K562 (cell line): ENCODE measurements at regions not wholly inside any gene's neighbourhood (a gene's known extent, or its start where the extent isn't known, plus 50 kb on each side); places are given as distances from the start of the nearest gene placed in this dataset.
A peak's percentile ranks its signal among the peaks of the same experiment; 100 is the strongest.
"Not testable (repeated sequence)": the region's sequence is repeated elsewhere in the genome, so short reads cannot be mapped to it uniquely, and the experiment has no call there.

ENCODE experiments used
- ATAC-seq: fragments of 200-7000 bp; cut with Tn5 transposase; 3 replicates; pipeline ENCODE4 v1.9.1; 2020; ENCODE audit warnings: moderate library complexity
- BruUV-seq: library from RNA; stranded (reverse); fragments of 400-500 nt; replicated peaks from 2 replicates; lab custom pipeline; 2021; lab: Mats Ljungman, UMichigan
- CTCF ChIA-PET: fragments of 300-600 bp; formaldehyde crosslinking; extraction: SDS; loops from one replicate; lab custom pipeline; 2021; ENCODE audit warnings: low intra/inter-chr PET ratio; lab: Yijun Ruan, JAX
- POLR2A ChIA-PET: fragments of 300-600, 350-650 bp; sonication (Branson Sonifier 250); formaldehyde crosslinking; extraction: SDS; loops from one replicate; lab custom pipeline; 2021; ENCODE audit warnings: antibody characterized with exemption, inconsistent platforms; lab: Yijun Ruan, JAX
- DNase-seq, 4 experiments: peaks; one replicate each; pipeline versions ENCODE4 v3.0.0 to v3.0.0-alpha.2; 2011 to 2018; ENCODE audit warnings: low spot score in 3 of 4, mixed read lengths in 3 of 4; ENCODE audit errors: extremely low read depth in 1 of 4
- FAIRE-seq: peaks from 2 replicates; lab custom pipeline; 2011; peaks lifted over from hg19 to GRCh38; lab: Jason Lieb, UNC
- H2AFZ ChIP-seq: 2 replicates; pipeline ENCODE4 v1.6.0; 2011; ENCODE audit warnings: low read depth, low read length, control low read depth, inconsistent platforms
- H3K27ac ChIP-seq: fragments of 200-600 bp; 3 replicates; pipeline ENCODE4 v1.8.0; 2011; ENCODE audit warnings: low read depth, mild to moderate bottlenecking, control low read depth, inconsistent platforms, low read length, moderate library complexity, mixed read lengths; ENCODE audit errors: extremely low read depth
- H3K27me3 ChIP-seq, 2 experiments: fragments of 300-600 bp in 1 of 2; 2 replicates in 1 of 2; 3 replicates in 1 of 2; pipeline versions ENCODE4 v1.6.0 to v1.8.0; 2011; ENCODE audit warnings: inconsistent platforms in 2 of 2, low read length in 2 of 2, mild to moderate bottlenecking in 1 of 2, mixed read lengths in 1 of 2, moderate library complexity in 1 of 2; ENCODE audit not compliant: control insufficient read depth in 2 of 2, insufficient read depth in 2 of 2
- H3K36me3 ChIP-seq: fragments of 300-600 bp; 3 replicates; pipeline ENCODE4 v1.8.0; 2011; ENCODE audit warnings: mild to moderate bottlenecking, low read length, inconsistent platforms; ENCODE audit not compliant: control insufficient read depth, insufficient read depth
- H3K4me1 ChIP-seq, 2 experiments: fragments of 200-600 bp in 1 of 2; replicated peaks in 1 of 2; 2 replicates in 1 of 2; 3 replicates in 1 of 2; pipeline versions ENCODE4 v1.5.1 to v1.8.0; 2011; ENCODE audit warnings: inconsistent platforms in 2 of 2, low read length in 2 of 2, mild to moderate bottlenecking in 1 of 2, mixed read lengths in 1 of 2, moderate library complexity in 1 of 2; ENCODE audit not compliant: control insufficient read depth in 2 of 2, insufficient read depth in 2 of 2
- H3K4me2 ChIP-seq: 2 replicates; pipeline ENCODE4 v1.6.1; 2011; ENCODE audit warnings: low read length, control low read depth, inconsistent platforms, mixed read lengths; ENCODE audit not compliant: insufficient read depth
- H3K4me3 ChIP-seq: fragments of 200-600 bp; sonication (generic), shearing (Covaris generic); 2 replicates; pipeline ENCODE4 v1.5.1; 2016; ENCODE audit warnings: control low read depth, inconsistent platforms
- H3K79me2 ChIP-seq: fragments of 200-600 bp; 3 replicates; pipeline ENCODE4 v1.8.0; 2011; ENCODE audit warnings: low read length, inconsistent platforms; ENCODE audit not compliant: control insufficient read depth, insufficient read depth
- H3K9ac ChIP-seq, 2 experiments: 2 replicates each; pipeline versions ENCODE4 v1.6.0 to v1.6.1; 2011; ENCODE audit warnings: low read depth in 2 of 2, low read length in 2 of 2, control low read depth in 1 of 2, inconsistent platforms in 1 of 2, mild to moderate bottlenecking in 1 of 2, mixed read lengths in 1 of 2; ENCODE audit not compliant: insufficient read depth in 1 of 2
- H3K9me1 ChIP-seq: one replicate; pipeline ENCODE4 v1.6.0; 2011; ENCODE audit warnings: inconsistent platforms, mild to moderate bottlenecking, low read length, moderate library complexity; ENCODE audit not compliant: control insufficient read depth, insufficient read depth
- H3K9me3 ChIP-seq: replicated peaks from 2 replicates; pipeline ENCODE4 v1.5.1; 2011; ENCODE audit warnings: low read depth, low read length, inconsistent platforms; ENCODE audit not compliant: control insufficient read depth, insufficient read depth
- H4K20me1 ChIP-seq: replicated peaks from 2 replicates; pipeline ENCODE4 v1.6.1; 2011; ENCODE audit warnings: low read length, inconsistent platforms, mixed read lengths; ENCODE audit not compliant: control insufficient read depth, insufficient read depth
- CBX3 ChIP-seq, 2 experiments: IDR thresholded peaks; 1 replicate in 1 of 2; 2 replicates in 1 of 2; pipeline ENCODE4 v1.6.1; 2012; ENCODE audit warnings: inconsistent platforms in 2 of 2, low read length in 2 of 2, borderline replicate concordance in 1 of 2, control low read depth in 1 of 2
- MEIS2 ChIP-seq: fragments of 450-650 bp; IDR thresholded peaks from 2 replicates; pipeline ENCODE4 v1.6.1; 2014; ENCODE audit warnings: mild to moderate bottlenecking; ENCODE audit not compliant: partially characterized antibody
- PRMT5 ChIP-seq: sonication (generic); formaldehyde crosslinking; IDR thresholded peaks from 2 replicates; pipeline ENCODE4 v1.5.0; 2020; ENCODE audit warnings: missing genetic modification reagents
- SMAD3 ChIP-seq: fragments of 450-650 bp; formaldehyde crosslinking; conservative IDR thresholded peaks from 2 replicates; pipeline ENCODE4 v1.4.0; 2020; ENCODE audit warnings: mild to moderate bottlenecking
- STAG1 ChIP-seq: sonication (generic); formaldehyde crosslinking; IDR thresholded peaks from 2 replicates; pipeline ENCODE4 v1.5.0; 2020; ENCODE audit warnings: missing genetic modification reagents, borderline replicate concordance
- TCF7 ChIP-seq: sonication (generic); IDR thresholded peaks from 2 replicates; pipeline ENCODE4 v1.6.1; 2016; ENCODE audit warnings: antibody characterized with exemption, borderline replicate concordance
- ZFP30 ChIP-seq: fragments of 250-450 bp; sonication (Bioruptor Pico); IDR thresholded peaks from 2 replicates; pipeline ENCODE4 v1.8.0; 2022; ENCODE audit warnings: moderate library complexity, mild to moderate bottlenecking, inconsistent platforms, borderline replicate concordance
- ZNF717 ChIP-seq: fragments of 250-450 bp; sonication (Bioruptor Pico); IDR thresholded peaks from 2 replicates; pipeline ENCODE4 v1.5.0; 2021
- WGBS: fragments of 100-300 bp; shearing (Covaris generic); methylation state at CpG from one replicate; pipeline ENCODE4 v1.1.6; 2016; ENCODE audit warnings: low coverage, mixed read lengths; ENCODE audit not compliant: insufficient coverage; ENCODE audit errors: missing lambda C conversion rate; 5-methylcytosine and 5-hydroxymethylcytosine counted together
- in situ Hi-C: fragments of 300-500 bp; cut with MboI; formaldehyde crosslinking; loops from 4 replicates; pipeline ENCODE4 v1.15.0; 2018; ENCODE audit warnings: inconsistent platforms, mixed read lengths
- intact Hi-C: fragments of 100-400 bp; cut with micrococcal nuclease; formaldehyde crosslinking; loops from 2 replicates; pipeline ENCODE4 v1.14.2; 2022
- TF ChIP-seq, protein P1 (sequence below): sonication (generic); formaldehyde crosslinking; IDR thresholded peaks from 2 replicates; pipeline ENCODE4 v1.4.0; 2020; ENCODE audit warnings: mild to moderate bottlenecking, missing genetic modification reagents
- TF ChIP-seq, protein P2 (sequence below): fragments of 250-450 bp; sonication (Bioruptor Pico); IDR thresholded peaks from 2 replicates; pipeline ENCODE4 v1.9.0; 2021; ENCODE audit warnings: mild to moderate bottlenecking
- TF ChIP-seq, protein P3 (sequence below): fragments of 450-650 bp; conservative IDR thresholded peaks from 2 replicates; pipeline ENCODE4 v1.6.1; 2016; ENCODE audit warnings: missing genetic modification characterization, low read depth, mild to moderate bottlenecking, control low read depth, missing compliant biosample characterization

DNA sequence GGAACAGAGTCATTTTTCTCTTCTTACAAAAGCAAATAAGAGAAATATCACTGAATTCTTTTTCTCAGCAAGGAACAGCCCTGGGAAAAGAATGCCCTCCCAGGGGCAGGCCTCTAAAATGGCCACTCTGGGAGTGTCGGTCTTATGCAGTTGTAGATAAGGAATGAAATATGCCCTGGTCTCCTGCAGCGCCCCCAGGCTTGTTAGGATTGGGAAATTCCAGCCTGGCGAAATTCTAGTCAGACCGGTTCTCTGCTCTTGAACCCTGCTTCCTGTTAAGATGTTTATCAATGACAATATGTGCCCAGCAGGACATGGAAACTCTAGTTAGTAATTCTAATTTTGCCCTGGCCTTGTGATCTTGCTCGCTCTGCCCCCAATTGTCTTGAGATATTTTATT lies 75.5 kb upstream of the SPOPL start:
- H3K27me3 ChIP-seq, H3K27ac ChIP-seq, intact Hi-C loops, DNase-seq, H3K9me1 ChIP-seq, H3K79me2 ChIP-seq, POLR2A ChIA-PET, in situ Hi-C loops, H4K20me1 ChIP-seq, BruUV-seq, CTCF ChIA-PET, H3K4me2 ChIP-seq, FAIRE-seq, H3K36me3 ChIP-seq, ATAC-seq, H3K9me3 ChIP-seq, H3K4me1 ChIP-seq, H2AFZ ChIP-seq, H3K9ac ChIP-seq, H3K4me3 ChIP-seq: not testable (repeated sequence)
- 0 out of 3 replicates have a peak, but pooled peaks of 1 of the 2 experiments have one; percentile 49 for TF ChIP-seq CBX3 (IDR thresholded peaks at IDR 0.05; ENCODE audit: borderline replicate concordance in 1 of 2, low read length in 2 of 2)
- 63% methylated on average over 5 of the region's 5 CpGs for WGBS

DNA sequence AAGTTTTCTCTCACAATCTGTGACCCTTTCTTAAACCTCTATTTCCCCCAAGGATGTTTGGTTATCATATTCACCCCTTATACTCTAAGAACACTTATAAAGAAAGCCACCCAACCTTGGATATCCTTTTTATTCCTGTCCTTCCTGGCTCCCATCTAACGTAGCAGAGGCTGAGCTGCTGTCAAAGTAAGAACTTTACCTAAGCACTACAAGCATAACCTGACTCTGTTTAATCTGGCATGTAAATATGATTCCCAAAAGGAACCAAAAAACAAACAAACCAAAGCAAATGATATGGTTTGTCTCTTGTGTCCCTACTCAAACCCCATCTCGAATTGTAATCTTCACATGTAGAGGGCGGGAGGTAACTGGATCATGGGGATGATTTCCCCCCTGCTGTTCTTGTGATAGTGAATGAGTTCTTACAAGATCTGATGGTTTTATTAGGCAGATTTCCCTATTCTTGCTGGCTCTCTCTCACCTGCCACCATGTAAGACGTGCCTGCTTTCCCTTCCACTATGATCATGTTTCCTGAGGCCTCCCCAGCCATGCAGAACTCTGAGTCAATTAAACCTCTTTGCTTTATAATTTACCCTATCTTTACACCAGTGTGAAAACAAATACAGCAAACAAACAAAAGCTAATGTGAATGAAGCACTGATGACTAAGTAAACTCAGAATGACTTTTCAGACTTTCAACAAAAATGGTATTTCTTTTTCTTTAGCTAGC lies 72.7 kb upstream of the SPOPL start:
- H3K27me3 ChIP-seq, result no peaks in the 10 kb centered on the region
- ChIA-PET POLR2A (interaction anchor here (0.5 kb wide), 1 partner anchor 23 kb away, joined by 3 read pairs; no protein-coding TSS in a partner anchor), CTCF (no interaction called here)
- no peaks in the 10 kb centered on the region for H3K9me1 ChIP-seq
- no peak for ATAC-seq
- DNase-seq, result no peak
- no peaks in the 10 kb centered on the region for H3K79me2 ChIP-seq
- no TSS peak for BruUV-seq
- H3K9me3 ChIP-seq, result 0 out of 2 replicates have a peak, but pooled peaks cover 2% of the 10 kb centered on the region
- in situ Hi-C loops, result no loop called here
- 55% methylated on average over 4 of the region's 4 CpGs for WGBS
- no peak overlapping the region for H3K9ac ChIP-seq
- no peak overlapping the region for H3K27ac ChIP-seq
- H2AFZ ChIP-seq, result no peak overlapping the region
- H3K4me2 ChIP-seq, result no peak overlapping the region
- no peak overlapping the region for H3K4me3 ChIP-seq
- H4K20me1 ChIP-seq, result no peaks in the 10 kb centered on the region
- no peak for FAIRE-seq
- intact Hi-C loops, result no loop called here
- no peaks in the 10 kb centered on the region for H3K36me3 ChIP-seq
- peaks cover 0 to 14% of the 10 kb centered on the region in 2 experiments; a peak in 2 of 5 replicates for H3K4me1 ChIP-seq
- TF ChIP-seq ZFP30 (CRISPR knock-in tag), result no peak
- no peak for TF ChIP-seq STAG1
- TF ChIP-seq PRMT5, result no peak
- TF ChIP-seq, protein P1, sequence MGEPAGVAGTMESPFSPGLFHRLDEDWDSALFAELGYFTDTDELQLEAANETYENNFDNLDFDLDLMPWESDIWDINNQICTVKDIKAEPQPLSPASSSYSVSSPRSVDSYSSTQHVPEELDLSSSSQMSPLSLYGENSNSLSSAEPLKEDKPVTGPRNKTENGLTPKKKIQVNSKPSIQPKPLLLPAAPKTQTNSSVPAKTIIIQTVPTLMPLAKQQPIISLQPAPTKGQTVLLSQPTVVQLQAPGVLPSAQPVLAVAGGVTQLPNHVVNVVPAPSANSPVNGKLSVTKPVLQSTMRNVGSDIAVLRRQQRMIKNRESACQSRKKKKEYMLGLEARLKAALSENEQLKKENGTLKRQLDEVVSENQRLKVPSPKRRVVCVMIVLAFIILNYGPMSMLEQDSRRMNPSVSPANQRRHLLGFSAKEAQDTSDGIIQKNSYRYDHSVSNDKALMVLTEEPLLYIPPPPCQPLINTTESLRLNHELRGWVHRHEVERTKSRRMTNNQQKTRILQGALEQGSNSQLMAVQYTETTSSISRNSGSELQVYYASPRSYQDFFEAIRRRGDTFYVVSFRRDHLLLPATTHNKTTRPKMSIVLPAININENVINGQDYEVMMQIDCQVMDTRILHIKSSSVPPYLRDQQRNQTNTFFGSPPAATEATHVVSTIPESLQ, result no peak
- no peak for TF ChIP-seq MEIS2
- TF ChIP-seq SMAD3, result no peak
- TF ChIP-seq, protein P2, sequence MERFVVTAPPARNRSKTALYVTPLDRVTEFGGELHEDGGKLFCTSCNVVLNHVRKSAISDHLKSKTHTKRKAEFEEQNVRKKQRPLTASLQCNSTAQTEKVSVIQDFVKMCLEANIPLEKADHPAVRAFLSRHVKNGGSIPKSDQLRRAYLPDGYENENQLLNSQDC (CRISPR knock-in tag), result no peak
- TF ChIP-seq TCF7, result no peak
- TF ChIP-seq ZNF717 (CRISPR knock-in tag), result no peak
- TF ChIP-seq, protein P3, sequence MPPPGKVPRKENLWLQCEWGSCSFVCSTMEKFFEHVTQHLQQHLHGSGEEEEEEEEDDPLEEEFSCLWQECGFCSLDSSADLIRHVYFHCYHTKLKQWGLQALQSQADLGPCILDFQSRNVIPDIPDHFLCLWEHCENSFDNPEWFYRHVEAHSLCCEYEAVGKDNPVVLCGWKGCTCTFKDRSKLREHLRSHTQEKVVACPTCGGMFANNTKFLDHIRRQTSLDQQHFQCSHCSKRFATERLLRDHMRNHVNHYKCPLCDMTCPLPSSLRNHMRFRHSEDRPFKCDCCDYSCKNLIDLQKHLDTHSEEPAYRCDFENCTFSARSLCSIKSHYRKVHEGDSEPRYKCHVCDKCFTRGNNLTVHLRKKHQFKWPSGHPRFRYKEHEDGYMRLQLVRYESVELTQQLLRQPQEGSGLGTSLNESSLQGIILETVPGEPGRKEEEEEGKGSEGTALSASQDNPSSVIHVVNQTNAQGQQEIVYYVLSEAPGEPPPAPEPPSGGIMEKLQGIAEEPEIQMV (tag), result no peak
